Myocyte (in vitro differentiated cells): ENCODE measurements at regions not wholly inside any gene's neighbourhood (a gene's known extent, or its start where the extent isn't known, plus 50 kb on each side); places are given as distances from the start of the nearest gene placed in this dataset.
"Not testable (repeated sequence)": the region's sequence is repeated elsewhere in the genome, so short reads cannot be mapped to it uniquely, and the experiment has no call there.

ENCODE experiments used
- DNase-seq: peaks from one replicate; pipeline ENCODE4 v3.0.0-alpha.2; 2012; ENCODE audit warnings: low read depth

DNA sequence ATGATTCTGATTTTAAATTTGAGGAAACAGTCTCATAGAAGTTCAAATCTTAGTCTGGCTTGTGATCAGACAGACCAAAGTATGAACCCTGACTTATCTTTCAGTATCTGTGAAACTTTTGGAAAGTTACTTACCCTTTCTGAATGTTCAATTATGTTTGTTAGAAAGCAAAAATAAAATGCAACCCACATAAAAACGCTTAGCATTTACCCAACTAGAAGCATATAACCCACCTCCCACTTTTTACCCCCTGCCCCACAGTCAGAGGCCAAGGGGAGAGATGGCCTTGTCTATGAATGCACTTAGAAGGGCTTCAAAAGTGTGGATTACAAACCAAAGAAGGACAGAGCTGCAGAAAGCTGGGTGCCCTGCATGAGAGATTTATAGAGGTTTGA lies 248.2 kb downstream of the SPATA31A6 start:
- not testable (repeated sequence) for DNase-seq

DNA sequence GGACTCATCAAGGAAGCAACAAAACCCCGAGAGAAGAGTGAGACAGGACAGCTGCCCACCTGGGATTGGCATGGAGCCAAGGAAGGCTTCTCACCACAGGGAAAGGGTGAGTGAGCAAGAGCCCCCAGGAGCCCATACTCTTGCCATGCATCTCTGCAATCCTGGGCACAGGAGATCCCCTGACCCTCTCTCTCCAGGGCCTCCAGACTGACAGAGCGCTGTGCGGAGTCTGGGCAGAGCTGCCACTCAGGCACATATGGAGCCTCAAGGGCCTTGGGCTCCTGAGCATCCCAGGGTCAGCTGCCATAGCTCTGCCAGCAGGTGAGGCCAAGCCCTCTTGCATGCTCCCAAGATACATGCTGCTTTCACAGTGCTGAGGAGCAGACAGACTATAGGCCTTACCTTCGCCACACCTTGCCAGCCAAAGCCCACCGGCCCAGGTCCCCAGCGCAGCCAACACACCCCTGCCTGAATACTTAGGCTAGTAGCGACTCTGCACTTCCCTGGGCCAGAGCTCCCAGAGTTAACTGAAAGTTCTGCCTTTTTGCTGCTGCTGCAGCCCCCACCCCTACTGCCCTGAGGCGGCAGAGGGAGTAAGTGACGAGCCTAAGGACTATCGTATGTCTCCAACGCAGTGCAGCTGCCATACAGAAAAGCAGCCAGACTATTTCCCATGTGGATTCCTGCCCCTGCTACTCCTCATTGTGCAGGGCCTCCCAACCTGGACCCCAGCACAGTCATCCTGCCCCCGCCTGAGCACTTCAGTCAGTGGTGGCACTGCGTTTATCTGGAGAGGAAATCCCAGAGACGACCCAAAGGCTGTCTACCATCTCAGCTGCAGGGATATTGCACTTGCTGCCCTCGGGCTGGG lies 251.6 kb downstream of the SPATA31A6 start:
- not testable (repeated sequence) for DNase-seq

DNA sequence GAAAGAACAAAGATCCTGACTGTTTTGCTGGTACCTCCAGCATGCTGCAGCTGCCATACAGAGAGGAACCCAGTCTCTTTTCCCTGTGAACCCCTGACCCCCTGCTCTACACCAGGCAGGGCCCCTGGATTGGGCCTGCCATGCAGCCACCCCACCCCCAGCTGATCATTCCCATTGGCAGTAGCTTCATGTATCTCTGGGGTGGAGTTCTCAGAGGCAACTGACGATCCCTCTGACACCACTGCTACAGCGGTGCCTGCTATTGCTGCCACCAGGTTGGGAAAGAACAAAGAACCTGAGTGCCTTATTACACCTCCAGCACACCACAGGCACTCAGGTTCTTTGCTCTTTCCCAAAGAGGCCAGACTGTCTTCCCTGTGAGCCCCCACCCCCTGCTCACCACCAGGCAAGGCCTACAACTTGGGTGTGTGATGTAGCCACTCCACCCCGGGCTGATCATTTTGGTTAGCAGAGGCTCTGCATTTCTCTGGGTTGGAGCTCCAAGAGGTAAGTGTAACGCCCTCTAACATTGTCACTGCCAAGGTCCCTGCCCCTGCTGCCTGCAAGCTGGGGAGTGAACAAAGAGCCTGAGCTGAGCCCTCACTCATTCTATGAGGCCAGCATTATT lies 252.4 kb downstream of the SPATA31A6 start:
- not testable (repeated sequence) for DNase-seq

- not testable (repeated sequence) for DNase-seq
Observed at GRCh38 chr9:42437057-42437759, 253.7 kb downstream of the SPATA31A6 start.

- not testable (repeated sequence) for DNase-seq
Observed at GRCh38 chr9:42442680-42443079, 259.2 kb downstream of the SPATA31A6 start.

DNA sequence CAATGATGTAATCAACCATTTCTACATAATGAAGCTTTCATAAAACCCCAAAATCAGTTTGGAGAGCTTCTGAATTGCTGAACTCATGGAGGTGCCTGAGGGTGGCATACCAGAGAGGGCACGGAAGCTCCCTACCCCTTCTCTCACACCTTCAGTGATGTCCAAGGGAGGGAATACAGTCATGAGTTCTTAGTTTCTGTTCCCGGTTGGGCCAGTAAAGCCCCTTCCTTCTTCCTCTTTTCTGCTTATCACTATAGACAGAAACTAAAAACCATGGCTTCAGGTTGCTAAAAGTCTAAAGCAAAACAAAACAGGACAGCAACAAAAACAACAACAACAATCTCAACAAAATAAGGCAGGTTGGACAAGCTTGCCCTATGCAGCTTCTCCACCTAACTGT lies 260.0 kb downstream of the SPATA31A6 start:
- DNase-seq, result not testable (repeated sequence)

GRCh38 chr9:42461436-42461835 lies 278.0 kb downstream of the SPATA31A6 start:
- not testable (repeated sequence) for DNase-seq

DNA sequence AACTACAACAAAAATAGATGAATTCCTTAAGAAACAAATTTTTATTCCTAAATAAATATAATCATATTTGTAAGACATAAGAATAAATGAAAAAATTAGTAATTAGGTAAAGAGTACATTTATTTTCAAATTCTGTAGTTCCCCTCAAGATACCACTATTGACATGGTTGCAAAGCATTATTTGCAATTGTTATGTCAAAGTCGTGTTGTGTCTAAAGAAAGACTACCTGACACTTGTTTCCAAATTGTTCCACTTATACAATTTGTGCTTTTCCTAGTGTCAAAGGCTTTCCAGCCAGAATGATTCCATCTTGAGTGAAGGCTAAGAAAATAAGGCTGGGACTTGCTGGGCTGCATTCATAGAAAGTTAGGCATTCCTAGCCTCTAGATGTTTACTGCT lies 278.4 kb downstream of the SPATA31A6 start:
- not testable (repeated sequence) for DNase-seq

DNA sequence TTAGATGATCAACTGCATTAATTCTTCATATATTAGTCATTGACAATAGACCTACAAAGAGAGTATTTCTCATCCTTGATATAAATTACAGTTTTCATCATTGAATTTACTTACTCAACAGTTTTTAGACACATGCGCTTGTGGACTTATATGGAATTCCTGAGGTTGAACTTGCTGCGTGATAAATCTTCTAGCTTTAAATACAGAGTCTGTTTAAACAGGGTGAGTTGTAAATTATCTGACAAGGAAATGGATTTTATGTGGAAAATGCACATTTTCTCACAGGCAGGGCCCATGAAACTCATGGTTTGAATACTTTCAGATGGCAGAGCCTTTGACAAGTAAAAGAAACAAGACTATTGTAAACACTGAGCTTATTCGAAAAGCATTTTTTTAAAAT lies 280.5 kb downstream of the SPATA31A6 start:
- not testable (repeated sequence) for DNase-seq

DNA sequence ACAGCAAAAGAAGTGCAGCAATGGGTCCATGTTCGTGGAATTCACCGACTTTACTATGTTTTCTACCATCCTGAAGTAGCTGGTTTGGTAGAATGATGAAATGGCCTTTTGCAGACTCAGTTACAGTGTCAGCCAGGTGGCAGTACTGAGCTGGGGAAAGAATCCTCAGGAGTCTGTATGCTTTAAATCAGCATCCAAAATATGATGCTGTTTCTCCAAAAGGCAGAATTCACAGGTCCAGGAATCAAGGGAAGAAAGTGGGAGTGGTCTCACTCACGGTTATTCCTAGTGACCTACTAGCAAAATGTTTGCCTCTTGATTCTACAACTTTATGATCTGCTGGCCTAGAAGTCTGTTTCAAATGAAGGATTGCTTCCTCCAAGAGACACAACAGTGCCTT lies 287.1 kb downstream of the SPATA31A6 start:
- peak; percentile 3 for DNase-seq

- DNase-seq, result not testable (repeated sequence)
Observed at GRCh38 chr9:42490989-42491388, 307.5 kb downstream of the SPATA31A6 start.

- not testable (repeated sequence) for DNase-seq
Observed at GRCh38 chr9:42502620-42503264, 319.3 kb downstream of the SPATA31A6 start.

DNA sequence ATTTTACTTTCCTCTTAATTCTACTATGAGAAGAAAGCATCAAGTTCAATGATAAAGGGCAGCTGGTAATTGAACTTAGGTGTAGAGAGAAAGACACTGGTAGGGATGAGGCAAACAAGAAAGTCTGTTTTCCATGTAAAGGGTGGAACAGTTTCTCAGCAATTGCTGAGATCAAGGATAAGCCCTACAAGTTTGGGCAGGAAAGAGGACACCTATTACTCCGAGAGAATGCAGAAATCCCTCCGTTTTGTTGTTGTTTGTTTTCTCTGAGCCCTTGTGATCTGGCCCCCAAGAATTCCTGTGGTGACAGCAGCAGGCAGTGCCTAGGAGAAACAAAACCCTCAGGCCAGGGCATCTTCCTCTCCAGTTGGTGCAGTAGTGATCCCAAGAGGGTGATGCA lies 324.7 kb downstream of the SPATA31A6 start:
- DNase-seq, result peak; percentile 0

- DNase-seq, result not testable (repeated sequence)
Observed at GRCh38 chr9:42513535-42513934, 330.1 kb downstream of the SPATA31A6 start.

- DNase-seq, result peak; percentile 63
Observed at GRCh38 chr9:42534325-42534983, 351.0 kb downstream of the SPATA31A6 start.

GRCh38 chr9:42534984-42535325 lies 351.5 kb downstream of the SPATA31A6 start:
- peak; percentile 14 for DNase-seq

GRCh38 chr9:42550789-42551357 lies 367.4 kb downstream of the SPATA31A6 start:
- not testable (repeated sequence) for DNase-seq

GRCh38 chr9:42568530-42568929 lies 385.1 kb downstream of the SPATA31A6 start:
- DNase-seq, result not testable (repeated sequence)

- DNase-seq, result not testable (repeated sequence)
Observed at GRCh38 chr9:42568942-42569556, 385.6 kb downstream of the SPATA31A6 start.

DNA sequence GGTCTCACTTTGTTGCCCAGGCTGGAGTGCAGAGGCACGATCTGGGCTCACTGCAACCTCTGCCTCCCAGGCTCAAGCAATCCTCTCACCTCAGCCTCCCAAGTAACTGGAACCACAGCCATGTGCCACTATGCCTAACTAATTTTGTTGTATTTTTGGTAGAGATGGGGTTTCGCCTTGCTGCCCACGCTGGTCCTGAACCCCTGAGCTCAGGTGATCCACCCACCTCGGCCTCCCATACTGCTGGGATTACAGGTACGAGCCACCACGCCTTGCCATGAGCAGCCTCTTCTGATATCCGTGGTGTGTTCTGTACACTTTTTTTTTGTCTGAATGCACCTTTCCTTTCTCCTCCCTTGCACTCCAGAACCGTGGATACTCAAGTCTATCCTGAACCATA lies 394.4 kb downstream of the SPATA31A6 start:
- not testable (repeated sequence) for DNase-seq
